HCT116 (cell line): ENCODE measurements at regions not wholly inside any gene's neighbourhood (a gene's known extent, or its start where the extent isn't known, plus 50 kb on each side); places are given as distances from the start of the nearest gene placed in this dataset.

ENCODE experiments used
- ATAC-seq: fragments of 200-7000 bp; cut with Tn5 transposase; 2 replicates; pipeline ENCODE4 v1.9.1; 2020; ENCODE audit warnings: mild to moderate bottlenecking, moderate library complexity
- BruUV-seq: library from RNA; stranded (reverse); fragments of 400-500 nt; replicated peaks from 2 replicates; lab custom pipeline; 2021; lab: Mats Ljungman, UMichigan
- CTCF ChIA-PET: fragments of 300-600 bp; sonication (Branson Sonifier 250); formaldehyde crosslinking; loops from one replicate; lab custom pipeline; 2021; ENCODE audit warnings: antibody characterized with exemption; lab: Charles Lee
- POLR2A ChIA-PET: fragments of 300-600, 350-600 bp; sonication (Branson Sonifier 250); formaldehyde crosslinking; loops from one replicate; lab custom pipeline; 2021; ENCODE audit warnings: antibody characterized with exemption; lab: Charles Lee
- RAD21 ChIA-PET, 2 experiments: fragments of 300-600 bp; sonication (Branson Sonifier 250); formaldehyde crosslinking; loops; one replicate each; lab custom pipeline; 2023; ENCODE audit warnings: low total read pairs in 2 of 2; ENCODE audit not compliant: uncharacterized antibody in 2 of 2, unreplicated experiment in 2 of 2, low non-redundant PET in 1 of 2; lab: Charles Lee
- DNase-seq: peaks from one replicate; pipeline ENCODE4 v3.0.0-alpha.2; 2010; ENCODE audit warnings: low read depth, low spot score
- H2AFZ ChIP-seq: fragments of 200-600 bp; shearing (Covaris generic), sonication (generic); 2 replicates; pipeline ENCODE4 v1.6.1; 2017; ENCODE audit warnings: low read depth, mixed run types, mixed read lengths, antibody characterized with exemption, low read length; ENCODE audit not compliant: poor library complexity, severe bottlenecking
- H3K27ac ChIP-seq: 2 replicates; pipeline ENCODE4 v1.5.1; 2012; ENCODE audit warnings: low read depth, low read length
- H3K27me3 ChIP-seq: fragments of 200-600 bp; sonication (generic); 2 replicates; pipeline ENCODE4 v1.6.1; 2016; ENCODE audit warnings: mixed run types, low read length, mixed read lengths; ENCODE audit not compliant: insufficient read depth
- H3K36me3 ChIP-seq, 2 experiments: fragments of 200-500 bp in 1 of 2; fragments of 200-600 bp in 1 of 2; sonication (Bioruptor generic) in 1 of 2; sonication (generic) in 1 of 2; 2 replicates each; pipeline versions ENCODE4 v1.5.1 to v1.6.1; 2014 to 2016; ENCODE audit warnings: low read length in 2 of 2, inconsistent platforms in 1 of 2, mixed read lengths in 1 of 2, mixed run types in 1 of 2; ENCODE audit not compliant: insufficient read depth in 2 of 2, control insufficient read depth in 1 of 2
- H3K4me1 ChIP-seq, 2 experiments: fragments of 200-600 bp in 1 of 2; sonication (generic) in 1 of 2; 2 replicates each; pipeline versions ENCODE4 v1.5.1 to v1.6.1; 2012 to 2017; ENCODE audit warnings: low read length in 2 of 2, inconsistent platforms in 1 of 2, mild to moderate bottlenecking in 1 of 2, mixed read lengths in 1 of 2, mixed run types in 1 of 2, moderate library complexity in 1 of 2; ENCODE audit not compliant: insufficient read depth in 2 of 2, control insufficient read depth in 1 of 2
- H3K4me2 ChIP-seq: fragments of 200-600 bp; sonication (generic); 2 replicates; pipeline ENCODE4 v1.6.1; 2017; ENCODE audit warnings: mixed run types, low read length, mixed read lengths
- H3K4me3 ChIP-seq, 2 experiments: fragments of 200-600 bp in 1 of 2; sonication (generic) in 1 of 2; replicated peaks in 1 of 2; 2 replicates each; pipeline ENCODE4 v1.5.1; 2011 to 2016; ENCODE audit warnings: low read length in 2 of 2, control low read depth in 1 of 2, low read depth in 1 of 2, mild to moderate bottlenecking in 1 of 2, mixed read lengths in 1 of 2, mixed run types in 1 of 2
- H3K79me2 ChIP-seq: fragments of 200-600 bp; sonication (generic); 2 replicates; pipeline ENCODE4 v1.6.1; 2017; ENCODE audit warnings: mild to moderate bottlenecking, mixed run types, low read length, moderate library complexity, mixed read lengths; ENCODE audit not compliant: insufficient read depth
- H3K9ac ChIP-seq: fragments of 200-600 bp; sonication (generic); 2 replicates; pipeline ENCODE4 v1.6.1; 2016; ENCODE audit warnings: low read length, mixed read lengths
- H3K9me2 ChIP-seq: fragments of 200-600 bp; sonication (generic), shearing (Covaris generic); 2 replicates; pipeline ENCODE4 v1.6.1; 2017; ENCODE audit warnings: mixed run types, mild to moderate bottlenecking, moderate library complexity; ENCODE audit not compliant: insufficient read depth
- H3K9me3 ChIP-seq, 2 experiments: fragments of 200-500 bp in 1 of 2; fragments of 200-600 bp in 1 of 2; sonication (Bioruptor generic) in 1 of 2; sonication (generic) in 1 of 2; 2 replicates each; pipeline ENCODE4 v1.6.1; 2014 to 2017; ENCODE audit warnings: low read length in 2 of 2, mixed read lengths in 2 of 2, inconsistent platforms in 1 of 2, low read depth in 1 of 2, mild to moderate bottlenecking in 1 of 2, mixed run types in 1 of 2, moderate library complexity in 1 of 2; ENCODE audit not compliant: control insufficient read depth in 1 of 2, insufficient read depth in 1 of 2
- H4K20me1 ChIP-seq: fragments of 200-600 bp; sonication (generic), shearing (Covaris generic); 2 replicates; pipeline ENCODE4 v1.6.1; 2017; ENCODE audit warnings: mixed run types, mild to moderate bottlenecking, moderate library complexity; ENCODE audit not compliant: insufficient read depth
- CEBPB ChIP-seq: IDR thresholded peaks from 2 replicates; pipeline ENCODE4 v1.6.1; 2012; ENCODE audit warnings: low read depth
- EGR1 ChIP-seq: IDR thresholded peaks from 2 replicates; pipeline ENCODE4 v1.6.1; 2012; ENCODE audit warnings: low read depth
- EZH2phosphoT487 ChIP-seq: fragments of 200-600 bp; IDR thresholded peaks from 2 replicates; pipeline ENCODE4 v1.6.1; 2018; ENCODE audit warnings: antibody characterized with exemption, borderline replicate concordance
- FOSL1 ChIP-seq: IDR thresholded peaks from 2 replicates; pipeline ENCODE4 v1.6.1; 2012; ENCODE audit warnings: low read depth
- POLR2AphosphoS5 ChIP-seq: IDR thresholded peaks from 2 replicates; pipeline ENCODE4 v1.6.1; 2011; ENCODE audit warnings: mild to moderate bottlenecking, low read depth, low read length, moderate library complexity
- RAD21 ChIP-seq: IDR thresholded peaks from 2 replicates; pipeline ENCODE4 v1.6.1; 2012; ENCODE audit warnings: low read depth, mild to moderate bottlenecking
- SIN3A ChIP-seq: IDR thresholded peaks from 2 replicates; pipeline ENCODE4 v1.6.1; 2012; ENCODE audit warnings: low read depth
- SP1 ChIP-seq: IDR thresholded peaks from 2 replicates; pipeline ENCODE4 v1.6.1; 2012; ENCODE audit warnings: low read depth
- ZFX ChIP-seq: fragments of 450-650 bp; IDR thresholded peaks from 2 replicates; pipeline ENCODE4 v1.6.1; 2017
- intact Hi-C: fragments of 100-400 bp; cut with micrococcal nuclease; formaldehyde crosslinking; loops from 2 replicates; pipeline ENCODE4 v1.10.0; 2022
- TF ChIP-seq, protein P1 (sequence below): IDR thresholded peaks from 2 replicates; pipeline ENCODE4 v1.6.1; 2012; ENCODE audit warnings: low read depth
- TF ChIP-seq, protein P2 (sequence below), 3 experiments: fragments of 200-600 bp in 1 of 3; sonication (generic) in 1 of 3; IDR thresholded peaks in 2 of 3; conservative IDR thresholded peaks in 1 of 3; 2 replicates each; pipeline ENCODE4 v1.5.1; 2012 to 2017; ENCODE audit warnings: low read depth in 2 of 3, low read length in 2 of 3, antibody characterized with exemption in 1 of 3, borderline replicate concordance in 1 of 3, control low read depth in 1 of 3, mild to moderate bottlenecking in 1 of 3, mixed read lengths in 1 of 3, mixed run types in 1 of 3, moderate library complexity in 1 of 3; ENCODE audit not compliant: insufficient read depth in 1 of 3

GRCh38 chr16:89042711-89043551, 50.7 kb upstream of the ACSF3 start:
- no peak overlapping the region for H3K27ac ChIP-seq
- H4K20me1 ChIP-seq = no peaks in the 10 kb centered on the region
- intact Hi-C loops = no loop called here
- RAD21 ChIA-PET = no interaction called here
- BruUV-seq = no TSS peak
- H3K79me2 ChIP-seq = no peaks in the 10 kb centered on the region
- no peak overlapping the region for H2AFZ ChIP-seq
- no peaks in the 10 kb centered on the region for H3K9me3 ChIP-seq
- no peaks in the 10 kb centered on the region for H3K36me3 ChIP-seq
- peaks cover 18% of the 10 kb centered on the region; the same call in 1 of the 2 replicates for H3K27me3 ChIP-seq
- TF ChIP-seq FOSL1 (no peak), SP1 (no peak), CEBPB (no peak), SIN3A (no peak), EZH2phosphoT487 (no peak), EGR1 (no peak), POLR2AphosphoS5 (no peak), RAD21 (no peak), ZFX (no peak)
- TF ChIP-seq, protein P1, sequence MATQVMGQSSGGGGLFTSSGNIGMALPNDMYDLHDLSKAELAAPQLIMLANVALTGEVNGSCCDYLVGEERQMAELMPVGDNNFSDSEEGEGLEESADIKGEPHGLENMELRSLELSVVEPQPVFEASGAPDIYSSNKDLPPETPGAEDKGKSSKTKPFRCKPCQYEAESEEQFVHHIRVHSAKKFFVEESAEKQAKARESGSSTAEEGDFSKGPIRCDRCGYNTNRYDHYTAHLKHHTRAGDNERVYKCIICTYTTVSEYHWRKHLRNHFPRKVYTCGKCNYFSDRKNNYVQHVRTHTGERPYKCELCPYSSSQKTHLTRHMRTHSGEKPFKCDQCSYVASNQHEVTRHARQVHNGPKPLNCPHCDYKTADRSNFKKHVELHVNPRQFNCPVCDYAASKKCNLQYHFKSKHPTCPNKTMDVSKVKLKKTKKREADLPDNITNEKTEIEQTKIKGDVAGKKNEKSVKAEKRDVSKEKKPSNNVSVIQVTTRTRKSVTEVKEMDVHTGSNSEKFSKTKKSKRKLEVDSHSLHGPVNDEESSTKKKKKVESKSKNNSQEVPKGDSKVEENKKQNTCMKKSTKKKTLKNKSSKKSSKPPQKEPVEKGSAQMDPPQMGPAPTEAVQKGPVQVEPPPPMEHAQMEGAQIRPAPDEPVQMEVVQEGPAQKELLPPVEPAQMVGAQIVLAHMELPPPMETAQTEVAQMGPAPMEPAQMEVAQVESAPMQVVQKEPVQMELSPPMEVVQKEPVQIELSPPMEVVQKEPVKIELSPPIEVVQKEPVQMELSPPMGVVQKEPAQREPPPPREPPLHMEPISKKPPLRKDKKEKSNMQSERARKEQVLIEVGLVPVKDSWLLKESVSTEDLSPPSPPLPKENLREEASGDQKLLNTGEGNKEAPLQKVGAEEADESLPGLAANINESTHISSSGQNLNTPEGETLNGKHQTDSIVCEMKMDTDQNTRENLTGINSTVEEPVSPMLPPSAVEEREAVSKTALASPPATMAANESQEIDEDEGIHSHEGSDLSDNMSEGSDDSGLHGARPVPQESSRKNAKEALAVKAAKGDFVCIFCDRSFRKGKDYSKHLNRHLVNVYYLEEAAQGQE = no peak
- TF ChIP-seq, protein P2, sequence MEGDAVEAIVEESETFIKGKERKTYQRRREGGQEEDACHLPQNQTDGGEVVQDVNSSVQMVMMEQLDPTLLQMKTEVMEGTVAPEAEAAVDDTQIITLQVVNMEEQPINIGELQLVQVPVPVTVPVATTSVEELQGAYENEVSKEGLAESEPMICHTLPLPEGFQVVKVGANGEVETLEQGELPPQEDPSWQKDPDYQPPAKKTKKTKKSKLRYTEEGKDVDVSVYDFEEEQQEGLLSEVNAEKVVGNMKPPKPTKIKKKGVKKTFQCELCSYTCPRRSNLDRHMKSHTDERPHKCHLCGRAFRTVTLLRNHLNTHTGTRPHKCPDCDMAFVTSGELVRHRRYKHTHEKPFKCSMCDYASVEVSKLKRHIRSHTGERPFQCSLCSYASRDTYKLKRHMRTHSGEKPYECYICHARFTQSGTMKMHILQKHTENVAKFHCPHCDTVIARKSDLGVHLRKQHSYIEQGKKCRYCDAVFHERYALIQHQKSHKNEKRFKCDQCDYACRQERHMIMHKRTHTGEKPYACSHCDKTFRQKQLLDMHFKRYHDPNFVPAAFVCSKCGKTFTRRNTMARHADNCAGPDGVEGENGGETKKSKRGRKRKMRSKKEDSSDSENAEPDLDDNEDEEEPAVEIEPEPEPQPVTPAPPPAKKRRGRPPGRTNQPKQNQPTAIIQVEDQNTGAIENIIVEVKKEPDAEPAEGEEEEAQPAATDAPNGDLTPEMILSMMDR (IDR thresholded peaks at IDR 0.05 in 2 of 3, conservative IDR thresholded peaks at IDR 0.05 in 1 of 3; ENCODE audit: borderline replicate concordance in 1 of 3, insufficient read depth in 1 of 3, low read depth in 2 of 3, low read length in 2 of 3) = no peak
- TF ChIP-seq, all 23 proteins: peak for 0
- no peak for DNase-seq
- ATAC-seq = no peak
- Histone ChIP-seq H3K4me3 (no peak overlapping the region), H3K4me1 (no peaks in the 10 kb centered on the region), H3K9ac (no peak overlapping the region), H3K9me2 (no peaks in the 10 kb centered on the region; the same call in 1 of the 2 replicates), H3K4me2 (no peak overlapping the region)
- POLR2A ChIA-PET = no interaction called here
- CTCF ChIA-PET = no interaction called here
